HepG2 (cell line): ENCODE measurements at regions not wholly inside any gene's neighbourhood (a gene's known extent, or its start where the extent isn't known, plus 50 kb on each side); places are given as distances from the start of the nearest gene placed in this dataset.

ENCODE experiments used
- ATAC-seq: fragments of 200-7000 bp; cut with Tn5 transposase; 3 replicates; pipeline ENCODE4 v1.9.1; 2020; ENCODE audit warnings: mild to moderate bottlenecking, moderate library complexity
- BruUV-seq: library from RNA; stranded (reverse); fragments of 400-500 nt; replicated peaks from 2 replicates; lab custom pipeline; 2021; lab: Mats Ljungman, UMichigan
- CTCF ChIA-PET: fragments of 300-600 bp; formaldehyde crosslinking; extraction: SDS; loops from one replicate; lab custom pipeline; 2021; ENCODE audit warnings: low total read pairs, inconsistent platforms, low intra/inter-chr PET ratio; lab: Yijun Ruan, JAX
- POLR2A ChIA-PET: fragments of 350-600 bp; sonication (Branson Sonifier 250); formaldehyde crosslinking; loops from one replicate; lab custom pipeline; 2020; ENCODE audit warnings: antibody characterized with exemption, inconsistent platforms; lab: Yijun Ruan, JAX
- DNase-seq: peaks from one replicate; pipeline ENCODE4 v3.0.0-alpha.2; 2015; ENCODE audit warnings: low spot score
- FAIRE-seq: peaks from 3 replicates; lab custom pipeline; 2011; peaks lifted over from hg19 to GRCh38; lab: Jason Lieb, UNC
- H2AFZ ChIP-seq: one replicate; pipeline ENCODE4 v1.6.1; 2011; ENCODE audit warnings: low read length, inconsistent platforms
- H3K27ac ChIP-seq: fragments of 300-600 bp; 3 replicates; pipeline ENCODE4 v1.8.0; 2011; ENCODE audit warnings: mixed run types, mild to moderate bottlenecking, mixed read lengths, low read length, inconsistent platforms; ENCODE audit not compliant: insufficient read depth; ENCODE audit errors: extremely low read length
- H3K27me3 ChIP-seq, 2 experiments: fragments of 200-600 bp in 1 of 2; 2 replicates in 1 of 2; 3 replicates in 1 of 2; pipeline versions ENCODE4 v1.6.0 to v1.8.0; 2011; ENCODE audit warnings: low read length in 2 of 2, mild to moderate bottlenecking in 2 of 2, moderate library complexity in 2 of 2, inconsistent platforms in 1 of 2; ENCODE audit not compliant: insufficient read depth in 2 of 2, control insufficient read depth in 1 of 2
- H3K36me3 ChIP-seq, 2 experiments: fragments of 200-600 bp in 1 of 2; replicated peaks in 1 of 2; 2 replicates in 1 of 2; 3 replicates in 1 of 2; pipeline versions ENCODE4 v1.5.1 to v1.8.0; 2011; ENCODE audit warnings: low read length in 2 of 2, inconsistent platforms in 1 of 2; ENCODE audit not compliant: insufficient read depth in 2 of 2, control insufficient read depth in 1 of 2
- H3K4me1 ChIP-seq: 2 replicates; pipeline ENCODE4 v1.5.1; 2012; ENCODE audit warnings: low read length, inconsistent platforms; ENCODE audit not compliant: insufficient read depth
- H3K4me2 ChIP-seq: 2 replicates; pipeline ENCODE4 v1.6.0; 2011; ENCODE audit warnings: low read depth, low read length, inconsistent platforms
- H3K4me3 ChIP-seq, 3 experiments: fragments of 200-600 bp in 1 of 3; sonication (generic), shearing (Covaris generic) in 1 of 3; replicated peaks in 1 of 3; 2 replicates each; pipeline ENCODE4 v1.5.1; 2011 to 2016; ENCODE audit warnings: low read length in 3 of 3, inconsistent platforms in 2 of 3, low read depth in 2 of 3, mild to moderate bottlenecking in 2 of 3, control low read depth in 1 of 3, mixed read lengths in 1 of 3; ENCODE audit not compliant: insufficient read depth in 1 of 3
- H3K79me2 ChIP-seq: one replicate; pipeline ENCODE4 v1.6.1; 2011; ENCODE audit warnings: low read length, inconsistent platforms; ENCODE audit not compliant: insufficient read depth
- H3K9ac ChIP-seq: 2 replicates; pipeline ENCODE4 v1.6.0; 2011; ENCODE audit warnings: mild to moderate bottlenecking, low read depth, low read length, inconsistent platforms; ENCODE audit not compliant: insufficient read depth
- H3K9me3 ChIP-seq: 2 replicates; pipeline ENCODE4 v1.5.1; 2012; ENCODE audit warnings: mild to moderate bottlenecking, low read length
- H4K20me1 ChIP-seq: 2 replicates; pipeline ENCODE4 v1.6.0; 2011; ENCODE audit warnings: inconsistent platforms, mild to moderate bottlenecking, low read length, moderate library complexity; ENCODE audit not compliant: insufficient read depth
- AHDC1 ChIP-seq: sonication (generic); formaldehyde crosslinking; IDR thresholded peaks from 2 replicates; pipeline ENCODE4 v1.5.1; 2020; ENCODE audit warnings: mild to moderate bottlenecking, missing genetic modification reagents, borderline replicate concordance
- CREBL2 ChIP-seq: sonication (generic); formaldehyde crosslinking; IDR thresholded peaks from 2 replicates; pipeline ENCODE4 v1.8.1; 2023; ENCODE audit warnings: missing genetic modification reagents, mild to moderate bottlenecking, borderline replicate concordance
- E2F1 ChIP-seq: sonication (generic); formaldehyde crosslinking; IDR thresholded peaks from 2 replicates; pipeline ENCODE4 v1.5.0; 2020; ENCODE audit warnings: missing genetic modification reagents
- FOXA1 ChIP-seq, 2 experiments: fragments of 450-650 bp in 1 of 2; sonication (generic) in 1 of 2; formaldehyde crosslinking in 1 of 2; IDR thresholded peaks; 2 replicates each; pipeline versions ENCODE4 v1.4.0 to v1.6.1; 2016 to 2020; ENCODE audit warnings: missing genetic modification reagents in 1 of 2
- LBX2 ChIP-seq: sonication (generic); formaldehyde crosslinking; IDR thresholded peaks from 2 replicates; pipeline ENCODE4 v1.5.0; 2020; ENCODE audit warnings: missing genetic modification reagents, mild to moderate bottlenecking, borderline replicate concordance
- MED1 ChIP-seq: sonication (generic); formaldehyde crosslinking; IDR thresholded peaks from 2 replicates; pipeline ENCODE4 v1.4.0; 2020; ENCODE audit warnings: missing genetic modification reagents
- SAP130 ChIP-seq: IDR thresholded peaks from 2 replicates; pipeline ENCODE4 v1.6.1; 2016; ENCODE audit warnings: low read depth
- SNAPC4 ChIP-seq: sonication (generic); formaldehyde crosslinking; IDR thresholded peaks from 2 replicates; pipeline ENCODE4 v1.4.0; 2020; ENCODE audit warnings: mild to moderate bottlenecking, missing genetic modification reagents
- ZNF180 ChIP-seq: sonication (generic); formaldehyde crosslinking; IDR thresholded peaks from 2 replicates; pipeline ENCODE4 v1.4.0; 2020; ENCODE audit warnings: low read depth, missing genetic modification reagents, borderline replicate concordance
- ZNF205 ChIP-seq: IDR thresholded peaks from 2 replicates; pipeline ENCODE4 v1.6.1; 2018; ENCODE audit warnings: missing biosample characterization, missing genetic modification reagents
- WGBS: methylation state at CpG from one replicate; pipeline ENCODE4 v1.1.6; 2017; ENCODE audit warnings: low lambda C conversion rate; 5-methylcytosine and 5-hydroxymethylcytosine counted together
- in situ Hi-C: cut with HindIII; loops from 2 replicates; pipeline ENCODE4 v1.10.0; 2017; ENCODE audit warnings: low pct_unique_long_range_greater_than_20kb; ENCODE audit not compliant: extremely low pct_ligation_motif_present
- intact Hi-C: fragments of 100-400 bp; cut with micrococcal nuclease; formaldehyde crosslinking; loops from one replicate; pipeline ENCODE4 v1.10.0; 2022; ENCODE audit not compliant: unreplicated experiment

- TF ChIP-seq SAP130 (CRISPR knock-in tag), result no peak
Measured at GRCh38 chr3:24968036-24968435, 460.0 kb upstream of the RARB start (continued).

- DNase-seq (no peak), ATAC-seq (no peak), FAIRE-seq (no peak)
- Histone ChIP-seq H3K4me2 (no peak overlapping the region), H3K4me1 (no peaks in the 10 kb centered on the region), H3K27me3 (no peaks in the 10 kb centered on the region), H4K20me1 (no peaks in the 10 kb centered on the region), H3K4me3 (no peak overlapping the region), H3K36me3 (no peaks in the 10 kb centered on the region), H3K27ac (no peak overlapping the region), H3K79me2 (no peaks in the 10 kb centered on the region), H2AFZ (no peak overlapping the region), H3K9ac (no peak overlapping the region), H3K9me3 (no peaks in the 10 kb centered on the region)
- BruUV-seq, result no TSS peak
- WGBS, result 0% methylated on average over 1 of the region's 1 CpG
- in situ Hi-C loops (no loop called here), intact Hi-C loops (no loop called here)
- CTCF ChIA-PET, result no interaction called here
- POLR2A ChIA-PET, result no interaction called here
- TF ChIP-seq MED1 (CRISPR knock-in tag) (no peak), E2F1 (CRISPR knock-in tag) (no peak), SNAPC4 (CRISPR knock-in tag) (no peak), ZNF205 (CRISPR knock-in tag) (no peak), CREBL2 (CRISPR knock-in tag) (no peak), LBX2 (CRISPR knock-in tag) (no peak), ZNF180 (CRISPR knock-in tag) (no peak), FOXA1 (IDR thresholded peaks at IDR 0.05) (no peak), FOXA1 (CRISPR knock-in tag; IDR thresholded peaks at IDR 0.05) (no peak), AHDC1 (CRISPR knock-in tag) (no peak)
Measured at GRCh38 chr3:24972491-24972890, 455.6 kb upstream of the RARB start.
